Liver (tissue), 8 donors: ENCODE measurements at regions not wholly inside any gene's neighbourhood (a gene's known extent, or its start where the extent isn't known, plus 50 kb on each side); places are given as distances from the start of the nearest gene placed in this dataset.

Source experiments
- DNase-seq: peaks from one replicate; pipeline ENCODE4 v3.0.0-alpha.2; 2017; ENCODE audit warnings: low spot score
- H3K27ac ChIP-seq, 2 donors: one replicate each; pipeline ENCODE4 v1.7.0; 2013; ENCODE audit warnings: inconsistent platforms in 2 of 2, low read length in 2 of 2, control low read depth in 1 of 2, low read depth in 1 of 2, mild to moderate bottlenecking in 1 of 2
- H3K27me3 ChIP-seq, 4 donors: one replicate each; pipeline versions ENCODE4 v1.6.1 to v1.7.0; 2013; ENCODE audit warnings: low read length in 3 of 4, inconsistent platforms in 1 of 4, mild to moderate bottlenecking in 1 of 4, moderate library complexity in 1 of 4; ENCODE audit not compliant: control insufficient read depth in 4 of 4, insufficient read depth in 4 of 4
- H3K36me3 ChIP-seq, 4 donors: one replicate each; pipeline versions ENCODE4 v1.6.1 to v1.7.0; 2013; ENCODE audit warnings: low read length in 3 of 4, mild to moderate bottlenecking in 3 of 4, low read depth in 1 of 4, moderate library complexity in 1 of 4; ENCODE audit not compliant: control insufficient read depth in 4 of 4, insufficient read depth in 3 of 4
- H3K4me1 ChIP-seq, 4 donors: one replicate each; pipeline versions ENCODE4 v1.6.1 to v1.7.0; 2013; ENCODE audit warnings: low read length in 3 of 4, mild to moderate bottlenecking in 3 of 4, moderate library complexity in 1 of 4; ENCODE audit not compliant: control insufficient read depth in 4 of 4, insufficient read depth in 4 of 4
- H3K4me3 ChIP-seq, 3 donors: one replicate each; pipeline versions ENCODE4 v1.6.1 to v1.7.0; 2013; ENCODE audit warnings: low read length in 3 of 3, control low read depth in 1 of 3, low read depth in 1 of 3, mild to moderate bottlenecking in 1 of 3
- H3K9ac ChIP-seq, 2 donors: one replicate each; pipeline ENCODE4 v1.7.0; 2013; ENCODE audit warnings: low read length in 2 of 2, mild to moderate bottlenecking in 2 of 2, moderate library complexity in 2 of 2, control low read depth in 1 of 2, low read depth in 1 of 2
- H3K9me3 ChIP-seq, 4 donors: one replicate each; pipeline versions ENCODE4 v1.6.1 to v1.7.0; 2013; ENCODE audit warnings: low read length in 3 of 4; ENCODE audit not compliant: control insufficient read depth in 4 of 4
- EGR1 ChIP-seq, 2 donors: IDR thresholded peaks; 2 replicates each; pipeline ENCODE4 v1.6.1; 2016 to 2018; ENCODE audit warnings: antibody characterized with exemption in 2 of 2, low read depth in 2 of 2
- FOXA2 ChIP-seq: IDR thresholded peaks from 2 replicates; pipeline ENCODE4 v1.6.1; 2016; ENCODE audit warnings: antibody characterized with exemption
- GABPA ChIP-seq, 2 donors: IDR thresholded peaks in 1 of 2; conservative IDR thresholded peaks in 1 of 2; 2 replicates each; pipeline ENCODE4 v1.6.1; 2016; ENCODE audit warnings: antibody characterized with exemption in 2 of 2, mild to moderate bottlenecking in 1 of 2, moderate library complexity in 1 of 2
- HNF4A ChIP-seq, 2 donors: conservative IDR thresholded peaks; 2 replicates each; pipeline ENCODE4 v1.6.1; 2016; ENCODE audit warnings: antibody characterized with exemption in 2 of 2, mild to moderate bottlenecking in 2 of 2
- HNF4G ChIP-seq: IDR thresholded peaks from 2 replicates; pipeline ENCODE4 v1.6.1; 2016; ENCODE audit warnings: antibody characterized with exemption
- JUND ChIP-seq, 2 donors: IDR thresholded peaks; 2 replicates each; pipeline ENCODE4 v1.6.1; 2016; ENCODE audit warnings: antibody characterized with exemption in 2 of 2
- NR2F2 ChIP-seq: IDR thresholded peaks from 2 replicates; pipeline ENCODE4 v1.6.1; 2016; ENCODE audit warnings: antibody characterized with exemption
- RAD21 ChIP-seq, 2 donors: IDR thresholded peaks; 2 replicates each; pipeline ENCODE4 v1.6.1; 2016; ENCODE audit warnings: antibody characterized with exemption in 2 of 2, mild to moderate bottlenecking in 2 of 2
- REST ChIP-seq: IDR thresholded peaks from 2 replicates; pipeline ENCODE4 v1.6.1; 2016; ENCODE audit warnings: antibody characterized with exemption, mild to moderate bottlenecking
- RXRA ChIP-seq, 2 donors: IDR thresholded peaks; 2 replicates each; pipeline ENCODE4 v1.6.1; 2017 to 2018; ENCODE audit warnings: antibody characterized with exemption in 2 of 2, mild to moderate bottlenecking in 1 of 2
- SP1 ChIP-seq: IDR thresholded peaks from 2 replicates; pipeline ENCODE4 v1.6.1; 2018; ENCODE audit warnings: antibody characterized with exemption, mild to moderate bottlenecking
- TAF1 ChIP-seq: conservative IDR thresholded peaks from 2 replicates; pipeline ENCODE4 v1.6.1; 2016; ENCODE audit warnings: antibody characterized with exemption, mild to moderate bottlenecking
- YY1 ChIP-seq: IDR thresholded peaks from 2 replicates; pipeline ENCODE4 v1.6.1; 2016; ENCODE audit warnings: antibody characterized with exemption, mild to moderate bottlenecking
- WGBS: extraction: QIAGEN DNeasy Blood & Tissue Kit; methylation state at CpG from one replicate; pipeline ENCODE4 v1.1.7; 2013; 5-methylcytosine and 5-hydroxymethylcytosine counted together
- TF ChIP-seq, protein P1 (sequence below): IDR thresholded peaks from 2 replicates; pipeline ENCODE4 v1.6.1; 2016; ENCODE audit warnings: antibody characterized with exemption
- TF ChIP-seq, protein P2 (sequence below): fragments of 150-350 bp; IDR thresholded peaks from 2 replicates; pipeline ENCODE4 v1.5.1; 2017; ENCODE audit warnings: improper control_type of control experiment, low read depth, low read length; ENCODE audit not compliant: missing input control
- donor health status: healthy.
- donor health status: healthy.
- donor health status: healthy.
- donor health status: healthy.
- donor health status: healthy.

DNA sequence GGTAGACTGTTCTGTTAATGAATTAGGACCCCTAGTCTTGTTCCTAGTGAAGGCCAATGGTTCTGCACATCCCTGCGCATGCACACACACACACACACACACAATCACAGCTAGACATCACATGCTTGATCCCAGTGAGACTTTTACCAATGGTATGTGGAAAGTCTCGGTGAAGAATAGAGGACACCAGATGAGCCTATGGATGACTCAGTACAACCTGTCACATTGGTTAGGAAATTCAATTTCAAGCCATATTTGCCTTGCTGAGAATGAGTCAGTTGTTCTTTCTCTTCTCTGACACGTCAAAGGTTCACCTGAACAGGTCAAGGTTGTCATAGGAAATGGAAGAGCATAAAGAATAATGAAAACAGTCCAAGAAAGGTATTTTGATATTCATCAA, 122.0 kb downstream of the SLC17A6 start:
- Histone ChIP-seq H3K36me3 (no peaks in the 10 kb centered on the region), H3K9me3 (no peaks in the 10 kb centered on the region), H3K27me3 (no peaks in the 10 kb centered on the region), H3K4me3 (no peak overlapping the region), H3K9ac (no peak overlapping the region), H3K4me1 (no peaks in the 10 kb centered on the region), H3K27ac (no peak overlapping the region)
- WGBS = 80% methylated on average over 3 of the region's 3 CpGs
- TF ChIP-seq TAF1 (no peak), HNF4A (conservative IDR thresholded peaks at IDR 0.05) (no peak), EGR1 (IDR thresholded peaks at IDR 0.05; ENCODE audit: low read depth in 2 of 2) (no peak), SP1 (no peak)
- TF ChIP-seq, protein P1, sequence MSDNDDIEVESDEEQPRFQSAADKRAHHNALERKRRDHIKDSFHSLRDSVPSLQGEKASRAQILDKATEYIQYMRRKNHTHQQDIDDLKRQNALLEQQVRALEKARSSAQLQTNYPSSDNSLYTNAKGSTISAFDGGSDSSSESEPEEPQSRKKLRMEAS = no peak
- no peak for DNase-seq

GRCh38 chr11:22459048-22459447, 120.9 kb downstream of the SLC17A6 start:
- H3K9ac ChIP-seq = no peak overlapping the region
- no peaks in the 10 kb centered on the region for H3K36me3 ChIP-seq
- no peaks in the 10 kb centered on the region for H3K27me3 ChIP-seq
- DNase-seq = no peak
- H3K4me1 ChIP-seq = no peaks in the 10 kb centered on the region
- H3K9me3 ChIP-seq = no peaks in the 10 kb centered on the region
- H3K27ac ChIP-seq = no peak overlapping the region
- TF ChIP-seq FOXA2 (no peak), REST (no peak), HNF4A (conservative IDR thresholded peaks at IDR 0.05) (no peak), RAD21 (IDR thresholded peaks at IDR 0.05) (no peak), NR2F2 (no peak), GABPA (IDR thresholded peaks at IDR 0.05 in 1 of 2, conservative IDR thresholded peaks at IDR 0.05 in 1 of 2) (no peak), RXRA (IDR thresholded peaks at IDR 0.05) (no peak), JUND (IDR thresholded peaks at IDR 0.05) (no peak), YY1 (no peak), HNF4G (no peak)
- TF ChIP-seq, protein P2, sequence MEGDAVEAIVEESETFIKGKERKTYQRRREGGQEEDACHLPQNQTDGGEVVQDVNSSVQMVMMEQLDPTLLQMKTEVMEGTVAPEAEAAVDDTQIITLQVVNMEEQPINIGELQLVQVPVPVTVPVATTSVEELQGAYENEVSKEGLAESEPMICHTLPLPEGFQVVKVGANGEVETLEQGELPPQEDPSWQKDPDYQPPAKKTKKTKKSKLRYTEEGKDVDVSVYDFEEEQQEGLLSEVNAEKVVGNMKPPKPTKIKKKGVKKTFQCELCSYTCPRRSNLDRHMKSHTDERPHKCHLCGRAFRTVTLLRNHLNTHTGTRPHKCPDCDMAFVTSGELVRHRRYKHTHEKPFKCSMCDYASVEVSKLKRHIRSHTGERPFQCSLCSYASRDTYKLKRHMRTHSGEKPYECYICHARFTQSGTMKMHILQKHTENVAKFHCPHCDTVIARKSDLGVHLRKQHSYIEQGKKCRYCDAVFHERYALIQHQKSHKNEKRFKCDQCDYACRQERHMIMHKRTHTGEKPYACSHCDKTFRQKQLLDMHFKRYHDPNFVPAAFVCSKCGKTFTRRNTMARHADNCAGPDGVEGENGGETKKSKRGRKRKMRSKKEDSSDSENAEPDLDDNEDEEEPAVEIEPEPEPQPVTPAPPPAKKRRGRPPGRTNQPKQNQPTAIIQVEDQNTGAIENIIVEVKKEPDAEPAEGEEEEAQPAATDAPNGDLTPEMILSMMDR = no peak
- TF ChIP-seq, protein P1 = no peak
- H3K4me3 ChIP-seq = no peak overlapping the region
- 63% methylated on average over 3 of the region's 3 CpGs for WGBS
